ENCODE measurements at regions not wholly inside any gene's neighbourhood (a gene's known extent, or its start where the extent isn't known, plus 50 kb on each side); places are given as distances from the start of the nearest gene placed in this dataset.

DNA sequence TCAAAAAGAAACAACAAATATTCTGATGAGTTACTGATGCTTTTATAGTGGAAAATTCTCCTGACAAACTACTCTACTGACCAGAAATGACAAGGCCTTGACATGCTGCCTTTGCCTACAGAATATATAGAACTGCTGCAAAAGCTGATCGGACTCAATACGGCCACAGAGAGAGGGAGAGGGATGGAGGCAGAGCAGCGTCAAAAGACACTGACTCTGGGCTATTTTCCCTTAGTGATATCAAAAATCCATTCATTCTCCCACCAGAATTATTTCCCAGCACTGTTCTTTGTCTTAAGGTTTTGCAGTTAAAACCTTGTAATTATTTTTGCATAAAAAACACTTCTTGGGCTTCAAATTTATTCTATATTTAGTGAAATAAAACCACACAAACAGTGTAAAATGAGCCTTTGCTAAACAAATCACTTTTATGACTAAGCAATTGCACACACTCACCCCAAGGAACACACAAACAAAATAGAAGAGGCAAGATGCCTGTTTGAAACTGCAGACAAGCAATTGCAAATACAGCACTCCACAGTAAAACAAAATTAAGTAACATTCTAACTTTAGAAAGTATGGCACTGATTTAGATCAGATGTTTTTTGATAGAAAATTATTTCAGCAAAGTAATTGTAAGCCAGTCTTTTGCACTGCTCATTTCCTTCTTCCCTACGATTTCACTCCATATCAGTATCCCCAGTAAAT lies 1036.4 kb downstream of the ADGRL2 start:
- TF ChIP-seq CTCF (IDR thresholded peaks at IDR 0.05; ENCODE audit: low read depth, low read length, missing control alignments): no peak
- no peak for DNase-seq (ENCODE audit: low read depth)
- H3K4me3 ChIP-seq (ENCODE audit: low read depth, low read length): no peak overlapping the region

DNA sequence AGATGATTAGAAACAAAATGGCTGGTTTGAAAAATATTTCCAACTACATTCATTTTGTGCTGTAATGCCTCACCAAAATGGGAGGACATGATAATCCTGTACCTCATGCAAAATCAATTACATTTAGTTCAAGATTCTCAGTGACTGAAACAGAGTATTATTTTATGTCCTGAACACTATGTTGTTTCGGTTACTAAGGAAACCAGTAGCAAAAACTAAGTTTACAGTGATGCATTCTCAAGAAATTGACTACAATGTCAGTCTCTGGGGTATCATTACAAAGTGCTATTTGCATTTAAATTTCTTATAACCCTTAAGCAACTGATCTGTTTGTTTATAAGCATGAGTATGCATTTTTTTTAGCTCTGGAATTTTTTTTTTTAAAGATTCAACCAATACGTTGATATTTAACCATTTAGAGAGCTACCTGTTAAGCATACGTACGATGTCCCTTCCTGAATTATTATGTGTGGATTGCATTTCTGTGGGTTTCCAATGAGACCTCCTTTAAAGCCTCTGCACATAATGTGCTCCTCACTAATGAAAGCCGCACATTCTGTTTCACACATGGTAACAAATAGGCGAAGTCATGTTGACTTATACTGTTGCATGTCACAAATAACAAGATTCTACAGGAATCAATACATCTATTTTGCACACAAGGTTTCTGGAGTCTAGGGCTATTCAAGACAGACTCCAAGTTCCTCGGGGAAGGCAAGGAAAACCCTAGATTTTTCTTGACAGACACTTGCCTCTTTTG lies 1035.7 kb downstream of the ADGRL2 start:
- no peak for DNase-seq (ENCODE audit: low read depth)
- no peak for TF ChIP-seq CTCF (IDR thresholded peaks at IDR 0.05; ENCODE audit: low read depth, low read length, missing control alignments)
- H3K4me3 ChIP-seq (ENCODE audit: low read depth, low read length): no peak overlapping the region

GRCh38 chr1:82830690-82831380 lies 1030.1 kb downstream of the ADGRL2 start:
- H3K4me3 ChIP-seq (ENCODE audit: low read depth, low read length): no peak overlapping the region
- DNase-seq (ENCODE audit: low read depth): no peak
- TF ChIP-seq CTCF (IDR thresholded peaks at IDR 0.05; ENCODE audit: low read depth, low read length, missing control alignments): no peak

GRCh38 chr1:82829527-82829926 lies 1028.8 kb downstream of the ADGRL2 start:
- DNase-seq (ENCODE audit: low read depth): no peak
- no peak overlapping the region for H3K4me3 ChIP-seq (ENCODE audit: low read depth, low read length)
- TF ChIP-seq CTCF (IDR thresholded peaks at IDR 0.05; ENCODE audit: low read depth, low read length, missing control alignments): no peak

DNA sequence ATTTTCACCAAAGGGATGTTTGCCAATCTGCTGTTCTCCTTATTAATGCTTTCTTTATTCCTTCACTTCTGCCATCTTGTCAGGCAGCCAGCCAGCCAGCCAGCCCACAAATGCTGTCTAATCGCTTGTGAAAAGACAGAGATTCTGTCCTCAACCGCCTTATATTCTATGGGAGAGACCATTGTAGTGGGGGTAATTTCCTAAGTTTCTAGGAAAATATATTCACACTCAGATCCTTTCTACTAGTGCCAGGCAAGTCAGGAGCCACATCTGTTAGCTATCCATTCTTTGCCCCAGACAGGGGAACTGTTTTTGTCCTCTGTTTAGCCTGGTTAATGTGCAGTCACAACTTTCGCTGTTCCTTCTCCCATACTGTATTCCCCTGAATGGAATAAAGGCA lies 1023.1 kb downstream of the ADGRL2 start:
- H3K4me3 ChIP-seq (ENCODE audit: low read depth, low read length): no peak overlapping the region
- DNase-seq (ENCODE audit: low read depth): no peak
- no peak for TF ChIP-seq CTCF (IDR thresholded peaks at IDR 0.05; ENCODE audit: low read depth, low read length, missing control alignments)

GRCh38 chr1:82820816-82821215 lies 1020.1 kb downstream of the ADGRL2 start:
- no peak overlapping the region for H3K4me3 ChIP-seq (ENCODE audit: low read depth, low read length)
- DNase-seq (ENCODE audit: low read depth): no peak
- no peak for TF ChIP-seq CTCF (IDR thresholded peaks at IDR 0.05; ENCODE audit: low read depth, low read length, missing control alignments)

Data from GM12864 (cell line).